Gastrocnemius medialis (tissue), 4 donors: ENCODE measurements at regions not wholly inside any gene's neighbourhood (a gene's known extent, or its start where the extent isn't known, plus 50 kb on each side); places are given as distances from the start of the nearest gene placed in this dataset.

Experiments
- ATAC-seq, 2 donors: fragments of 150-250 bp; one replicate each; pipeline ENCODE4 v1.9.1; 2016
- DNase-seq, 2 donors: peaks; one replicate each; pipeline ENCODE4 v3.0.0-alpha.2; 2019
- H3K27ac ChIP-seq, 4 donors: fragments of 200-600 bp; sonication (generic); 1 replicate in 1 of 4; 2 replicates in 3 of 4; pipeline ENCODE4 v1.5.1; 2016 to 2018; ENCODE audit warnings: mild to moderate bottlenecking in 2 of 4, moderate library complexity in 1 of 4
- H3K27me3 ChIP-seq, 3 donors: fragments of 200-600 bp; sonication (generic) in 2 of 3; 1 replicate in 1 of 3; 2 replicates in 2 of 3; pipeline versions ENCODE4 v1.5.1 to v1.6.0; 2016 to 2019; ENCODE audit warnings: mild to moderate bottlenecking in 1 of 3, moderate library complexity in 1 of 3
- H3K36me3 ChIP-seq, 2 donors: fragments of 200-600 bp; sonication (generic) in 1 of 2; one replicate each; pipeline ENCODE4 v1.5.1; 2017 to 2018
- H3K4me1 ChIP-seq, 2 donors: fragments of 200-600 bp; sonication (generic) in 1 of 2; one replicate each; pipeline ENCODE4 v1.5.1; 2016 to 2017; ENCODE audit warnings: mild to moderate bottlenecking in 2 of 2
- H3K4me3 ChIP-seq, 4 donors: fragments of 200-600 bp; sonication (generic) in 3 of 4; 1 replicate in 1 of 4; 2 replicates in 3 of 4; pipeline ENCODE4 v1.5.1; 2016 to 2019; ENCODE audit warnings: mild to moderate bottlenecking in 2 of 4
- H3K9me3 ChIP-seq, 3 donors: fragments of 200-600 bp; sonication (generic) in 2 of 3; 1 replicate in 1 of 3; 2 replicates in 2 of 3; pipeline ENCODE4 v1.5.1; 2016 to 2019
- CTCF ChIP-seq, 5 experiments: fragments of 450-650 bp in 3 of 5; fragments of 200-600 bp in 2 of 5; sonication (generic) in 2 of 5; IDR thresholded peaks in 4 of 5; conservative IDR thresholded peaks in 1 of 5; 1 replicate in 4 of 5; 2 replicates in 1 of 5; pipeline ENCODE4 v1.5.1; 2016 to 2019; ENCODE audit warnings: antibody characterized with exemption in 5 of 5, mild to moderate bottlenecking in 3 of 5, moderate library complexity in 3 of 5
- POLR2A ChIP-seq, 2 donors: fragments of 450-650 bp; IDR thresholded peaks; one replicate each; pipeline ENCODE4 v1.6.1; 2017; ENCODE audit warnings: antibody characterized with exemption in 2 of 2, mild to moderate bottlenecking in 2 of 2, moderate library complexity in 2 of 2
- in situ Hi-C, 4 donors: fragments of 200-750 bp; cut with MboI; loops; one replicate each; pipeline versions ENCODE4 v1.15.0 to v1.8.0; 2017; ENCODE audit warnings: low sequenced_read_pairs in 4 of 4
- intact Hi-C: fragments of 100-400 bp; cut with DNase I; formaldehyde crosslinking; loops from one replicate; pipeline ENCODE4 v1.15.1; 2023; ENCODE audit warnings: low total_unique reads

GRCh38 chr2:144324446-144325045 lies 195.4 kb downstream of the ZEB2 start:
- ATAC-seq (no peak), DNase-seq (no peak)
- H3K4me3 ChIP-seq = no peak overlapping the region
- in situ Hi-C loops = loop anchor here in 3 of 4 donors (5.0 to 25.0 kb wide), 2 partner anchors 188 kb away; partner anchors contain the start of gene ZEB2 (in 2 of the 3)
- peaks cover 4 to 20% of the 10 kb centered on the region in 2 donors for H3K4me1 ChIP-seq
- no peaks in the 10 kb centered on the region for H3K27me3 ChIP-seq
- H3K9me3 ChIP-seq = no peaks in the 10 kb centered on the region
- no peak for TF ChIP-seq POLR2A (IDR thresholded peaks at IDR 0.05)
- no peak for TF ChIP-seq CTCF (IDR thresholded peaks at IDR 0.05 in 4 of 5, conservative IDR thresholded peaks at IDR 0.05 in 1 of 5)
- H3K27ac ChIP-seq = no peak overlapping the region
- no peaks in the 10 kb centered on the region for H3K36me3 ChIP-seq
- intact Hi-C loops = no loop called here

GRCh38 chr2:144323946-144324345 lies 196.0 kb downstream of the ZEB2 start:
- intact Hi-C loops = no loop called here

GRCh38 chr2:144322379-144322778 lies 197.5 kb downstream of the ZEB2 start:
- in situ Hi-C loops = no loop called here
- Histone ChIP-seq H3K27ac (no peak overlapping the region), H3K27me3 (no peaks in the 10 kb centered on the region), H3K36me3 (no peaks in the 10 kb centered on the region), H3K4me1 (peaks cover 4 to 20% of the 10 kb centered on the region in 2 donors), H3K9me3 (no peaks in the 10 kb centered on the region), H3K4me3 (no peak overlapping the region)
- intact Hi-C loops = no loop called here
- DNase-seq (no peak), ATAC-seq (no peak)
- no peak for TF ChIP-seq CTCF (IDR thresholded peaks at IDR 0.05 in 4 of 5, conservative IDR thresholded peaks at IDR 0.05 in 1 of 5)
- TF ChIP-seq POLR2A (IDR thresholded peaks at IDR 0.05) = no peak

More at GRCh38 chr2:144323946-144324345, 196.0 kb downstream of the ZEB2 start:
- no peak overlapping the region for H3K4me3 ChIP-seq
- no peaks in the 10 kb centered on the region for H3K36me3 ChIP-seq
- H3K4me1 ChIP-seq = peaks cover 4 to 20% of the 10 kb centered on the region in 2 donors
- DNase-seq (no peak), ATAC-seq (no peak)
- no peaks in the 10 kb centered on the region for H3K9me3 ChIP-seq
- H3K27me3 ChIP-seq = no peaks in the 10 kb centered on the region
- in situ Hi-C loops = no loop called here
- TF ChIP-seq POLR2A (IDR thresholded peaks at IDR 0.05) (no peak), CTCF (IDR thresholded peaks at IDR 0.05 in 4 of 5, conservative IDR thresholded peaks at IDR 0.05 in 1 of 5) (no peak)
- no peak overlapping the region for H3K27ac ChIP-seq

- no peaks in the 10 kb centered on the region for H3K27me3 ChIP-seq
- intact Hi-C loops = no loop called here
- in situ Hi-C loops = no loop called here
- no peak overlapping the region for H3K4me3 ChIP-seq
- TF ChIP-seq POLR2A (IDR thresholded peaks at IDR 0.05) (no peak), CTCF (IDR thresholded peaks at IDR 0.05 in 4 of 5, conservative IDR thresholded peaks at IDR 0.05 in 1 of 5) (no peak)
- no peaks in the 10 kb centered on the region for H3K9me3 ChIP-seq
- no peaks in the 10 kb centered on the region for H3K36me3 ChIP-seq
- peaks cover 4 to 20% of the 10 kb centered on the region in 2 donors for H3K4me1 ChIP-seq
- peak overlapping the region in 1 of 4 donors; percentile 13 for H3K27ac ChIP-seq
- ATAC-seq (peak; percentile 70 to 74), DNase-seq (peak; percentile 10 to 18)
Observed at GRCh38 chr2:144320491-144320890, 199.4 kb downstream of the ZEB2 start.
